Kidney (tissue), 13 donors: ENCODE measurements at regions not wholly inside any gene's neighbourhood (a gene's known extent, or its start where the extent isn't known, plus 50 kb on each side); places are given as distances from the start of the nearest gene placed in this dataset.

Experiments
- DNase-seq, 5 donors: peaks; one replicate each; pipeline ENCODE4 v3.0.0-alpha.2; 2013 to 2020
- FAIRE-seq: peaks from 2 replicates; lab custom pipeline; 2012; peaks lifted over from hg19 to GRCh38; lab: Jason Lieb, UNC
- H3K27ac ChIP-seq, 2 donors: one replicate each; pipeline ENCODE4 v1.7.0; 2013; ENCODE audit warnings: low read depth in 2 of 2, low read length in 2 of 2, inconsistent platforms in 1 of 2
- H3K27me3 ChIP-seq: one replicate; pipeline ENCODE4 v1.7.1; 2013; ENCODE audit warnings: low read length, inconsistent platforms; ENCODE audit not compliant: control insufficient read depth, insufficient read depth
- H3K36me3 ChIP-seq, 3 donors: one replicate each; pipeline versions ENCODE4 v1.7.0 to v1.7.1; 2013; ENCODE audit warnings: low read length in 3 of 3, control low read depth in 1 of 3, inconsistent platforms in 1 of 3; ENCODE audit not compliant: insufficient read depth in 3 of 3, control insufficient read depth in 2 of 3
- H3K4me1 ChIP-seq, 3 donors: one replicate each; pipeline versions ENCODE4 v1.7.0 to v1.7.1; 2013; ENCODE audit warnings: low read length in 3 of 3, inconsistent platforms in 1 of 3, low read depth in 1 of 3; ENCODE audit not compliant: control insufficient read depth in 2 of 3, insufficient read depth in 2 of 3
- H3K4me3 ChIP-seq, 3 donors: one replicate each; pipeline versions ENCODE4 v1.7.0 to v1.8.1; 2013; ENCODE audit warnings: low read length in 3 of 3, control low read depth in 1 of 3, inconsistent platforms in 1 of 3
- H3K9ac ChIP-seq, 3 donors: one replicate each; pipeline versions ENCODE4 v1.7.0 to v1.7.1; 2013; ENCODE audit warnings: low read length in 3 of 3, control low read depth in 1 of 3, inconsistent platforms in 1 of 3
- H3K9me3 ChIP-seq, 3 donors: one replicate each; pipeline versions ENCODE4 v1.7.0 to v1.7.1; 2013; ENCODE audit warnings: low read length in 3 of 3, control low read depth in 1 of 3, inconsistent platforms in 1 of 3; ENCODE audit not compliant: control insufficient read depth in 2 of 3, insufficient read depth in 1 of 3
- CTCF ChIP-seq: IDR thresholded peaks from 3 replicates; pipeline ENCODE4 v1.5.1; 2012; ENCODE audit warnings: mild to moderate bottlenecking, moderate library complexity, borderline replicate concordance; ENCODE audit not compliant: insufficient read depth; ENCODE audit errors: extremely low read depth
- intact Hi-C: fragments of 100-400 bp; cut with DNase I; formaldehyde crosslinking; loops from one replicate; pipeline ENCODE4 v1.11.1; 2022
- donor health status: control.
- donor health status: control.
- donor health status: control.
- donor health status: control.
- donor health status: control.
- donor health status: DM: yes; HTN: yes; CAD: no.
- donor health status: Normal renal cell carcinoma (clear cell type).

GRCh38 chr10:33523236-33523792, 188.8 kb upstream of the NRP1 start:
- TF ChIP-seq CTCF, result no peak
- Histone ChIP-seq H3K36me3 (no peaks in the 10 kb centered on the region), H3K4me1 (no peaks in the 10 kb centered on the region)

GRCh38 chr10:33521904-33522303, 187.4 kb upstream of the NRP1 start:
- Histone ChIP-seq H3K9ac (no peak overlapping the region), H3K4me3 (no peak overlapping the region), H3K9me3 (no peaks in the 10 kb centered on the region), H3K36me3 (no peaks in the 10 kb centered on the region), H3K27me3 (no peaks in the 10 kb centered on the region), H3K27ac (no peak overlapping the region), H3K4me1 (no peaks in the 10 kb centered on the region)
- no peak for FAIRE-seq
- no peak for DNase-seq
- TF ChIP-seq CTCF, result no peak
- intact Hi-C loops, result no loop called here

More at GRCh38 chr10:33523236-33523792, 188.8 kb upstream of the NRP1 start:
- H3K4me3 ChIP-seq, result no peak overlapping the region
- H3K9me3 ChIP-seq, result no peaks in the 10 kb centered on the region
- H3K9ac ChIP-seq, result no peak overlapping the region
- no peak overlapping the region for H3K27ac ChIP-seq
- DNase-seq (no peak), FAIRE-seq (no peak)
- H3K27me3 ChIP-seq, result no peaks in the 10 kb centered on the region
- intact Hi-C loops, result no loop called here

- no peaks in the 10 kb centered on the region for H3K27me3 ChIP-seq
- no peak for TF ChIP-seq CTCF
- FAIRE-seq (no peak), DNase-seq (no peak)
- H3K4me3 ChIP-seq, result no peak overlapping the region
- no peak overlapping the region for H3K27ac ChIP-seq
- H3K9me3 ChIP-seq, result no peaks in the 10 kb centered on the region
- intact Hi-C loops, result no loop called here
- H3K36me3 ChIP-seq, result no peaks in the 10 kb centered on the region
- no peaks in the 10 kb centered on the region for H3K4me1 ChIP-seq
- no peak overlapping the region for H3K9ac ChIP-seq
Measured at GRCh38 chr10:33521062-33521461, 186.6 kb upstream of the NRP1 start.

- Histone ChIP-seq H3K4me3 (no peak overlapping the region), H3K9ac (no peak overlapping the region), H3K9me3 (no peaks in the 10 kb centered on the region), H3K36me3 (no peaks in the 10 kb centered on the region), H3K4me1 (no peaks in the 10 kb centered on the region), H3K27me3 (no peaks in the 10 kb centered on the region), H3K27ac (no peak overlapping the region)
- FAIRE-seq, result no peak
- intact Hi-C loops, result no loop called here
- no peak for TF ChIP-seq CTCF
- DNase-seq, result no peak
Measured at GRCh38 chr10:33520223-33520622, 185.8 kb upstream of the NRP1 start.
